ENCODE measurements at regions not wholly inside any gene's neighbourhood (a gene's known extent, or its start where the extent isn't known, plus 50 kb on each side); places are given as distances from the start of the nearest gene placed in this dataset.

DNA sequence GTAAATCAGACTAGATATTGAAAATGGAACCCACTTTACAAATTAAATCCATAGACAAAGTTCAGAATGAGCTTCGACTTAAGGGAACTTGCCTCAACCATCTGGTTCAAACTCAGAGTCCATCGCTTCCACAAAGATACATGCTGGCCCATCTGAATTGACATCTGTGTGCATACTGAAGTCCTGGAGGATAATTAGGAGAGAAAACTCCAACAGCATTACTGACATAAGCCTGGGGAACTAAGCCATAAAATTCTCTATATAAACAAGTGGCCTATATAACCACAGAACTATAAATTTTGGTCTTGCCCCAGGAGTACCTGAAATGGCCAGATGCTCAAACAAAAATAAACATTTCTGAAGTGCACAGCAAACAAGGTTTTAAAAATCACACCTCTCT is 94.4 kb downstream of the IZUMO3 start:
- peaks cover 3% of the 10 kb centered on the region for H3K9me3 ChIP-seq (ENCODE audit: low read length)
- no peak for DNase-seq
- Mint-ChIP-seq H3K4me1 (no peaks in the 10 kb centered on the region), H3K9me3 (peaks cover 2 to 32% (median 15%) of the 10 kb centered on the region in 5 donors), H3K27ac (no peak overlapping the region), H3K36me3 (no peaks in the 10 kb centered on the region), H3K27me3 (no peaks in the 10 kb centered on the region), H3K4me3 (no peak overlapping the region)
- POLR2A ChIA-PET = no interaction called here
- no peaks in the 10 kb centered on the region for H3K4me1 ChIP-seq (ENCODE audit: insufficient read depth, low read length)
- CTCF ChIA-PET = no interaction called here
- H3K27me3 ChIP-seq (ENCODE audit: insufficient read depth, low read length, poor library complexity, severe bottlenecking) = no peaks in the 10 kb centered on the region
- H3K4me3 ChIP-seq (ENCODE audit: low read length) = no peak overlapping the region
- H3K27ac ChIP-seq (ENCODE audit: low read depth, low read length) = no peak overlapping the region
- H3K36me3 ChIP-seq (ENCODE audit: insufficient read depth, low read length) = no peaks in the 10 kb centered on the region

GRCh38 chr9:24449976-24450375 is 95.7 kb downstream of the IZUMO3 start:
- no peak overlapping the region for H3K4me3 Mint-ChIP-seq
- H3K27me3 ChIP-seq (ENCODE audit: insufficient read depth, low read length, poor library complexity, severe bottlenecking) = no peaks in the 10 kb centered on the region
- H3K36me3 ChIP-seq (ENCODE audit: insufficient read depth, low read length) = no peaks in the 10 kb centered on the region
- no peak for DNase-seq
- no peak overlapping the region for H3K27ac Mint-ChIP-seq
- H3K36me3 Mint-ChIP-seq = no peaks in the 10 kb centered on the region
- POLR2A ChIA-PET = no interaction called here
- CTCF ChIA-PET = no interaction called here
- H3K4me1 ChIP-seq (ENCODE audit: insufficient read depth, low read length) = no peaks in the 10 kb centered on the region
- H3K4me3 ChIP-seq (ENCODE audit: low read length) = no peak overlapping the region
- peaks cover 4 to 37% (median 19%) of the 10 kb centered on the region in 5 donors for H3K9me3 Mint-ChIP-seq
- no peaks in the 10 kb centered on the region for H3K4me1 Mint-ChIP-seq
- H3K27me3 Mint-ChIP-seq = no peaks in the 10 kb centered on the region
- peaks cover 3% of the 10 kb centered on the region for H3K9me3 ChIP-seq (ENCODE audit: low read length)
- no peak overlapping the region for H3K27ac ChIP-seq (ENCODE audit: low read depth, low read length)

GRCh38 chr9:24439456-24439855 is 106.2 kb downstream of the IZUMO3 start:
- no peak overlapping the region for H3K4me3 Mint-ChIP-seq
- Histone ChIP-seq H3K9me3 (ENCODE audit: low read length) (no peaks in the 10 kb centered on the region), H3K4me1 (ENCODE audit: insufficient read depth, low read length) (no peaks in the 10 kb centered on the region), H3K36me3 (ENCODE audit: insufficient read depth, low read length) (no peaks in the 10 kb centered on the region), H3K27me3 (ENCODE audit: insufficient read depth, low read length, poor library complexity, severe bottlenecking) (no peaks in the 10 kb centered on the region), H3K4me3 (ENCODE audit: low read length) (no peak overlapping the region), H3K27ac (ENCODE audit: low read depth, low read length) (no peak overlapping the region)
- H3K36me3 Mint-ChIP-seq = no peaks in the 10 kb centered on the region
- no peak for DNase-seq
- no peak overlapping the region for H3K27ac Mint-ChIP-seq
- ChIA-PET CTCF (no interaction called here), POLR2A (no interaction called here)
- H3K27me3 Mint-ChIP-seq = no peaks in the 10 kb centered on the region
- no peaks in the 10 kb centered on the region for H3K4me1 Mint-ChIP-seq
- peaks cover 9 to 32% (median 23%) of the 10 kb centered on the region in 5 donors for H3K9me3 Mint-ChIP-seq

DNA sequence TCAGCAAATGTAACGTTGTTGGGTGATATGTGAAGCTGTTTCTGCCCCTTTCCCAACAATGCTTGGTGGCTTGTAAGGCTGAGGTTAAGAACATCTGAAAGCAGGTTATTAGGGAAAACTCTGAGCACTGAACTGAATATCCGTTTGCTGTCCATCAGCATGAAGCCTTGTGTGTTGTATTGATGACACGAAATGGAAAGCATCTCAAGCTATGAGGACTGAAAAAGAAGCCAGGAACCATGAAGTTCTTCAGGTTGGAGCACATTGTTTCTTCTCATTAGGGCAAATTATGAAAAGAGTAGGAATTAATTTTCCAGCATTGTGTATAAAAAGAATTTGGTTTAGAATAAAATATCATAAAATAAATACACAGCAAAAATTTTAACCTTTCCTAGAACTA is 106.8 kb downstream of the IZUMO3 start:
- ChIA-PET POLR2A (no interaction called here), CTCF (no interaction called here)
- no peaks in the 10 kb centered on the region for H3K4me1 ChIP-seq (ENCODE audit: insufficient read depth, low read length)
- no peak overlapping the region for H3K4me3 ChIP-seq (ENCODE audit: low read length)
- no peaks in the 10 kb centered on the region for H3K4me1 Mint-ChIP-seq
- peaks cover 8 to 31% (median 25%) of the 10 kb centered on the region in 5 donors for H3K9me3 Mint-ChIP-seq
- H3K27ac Mint-ChIP-seq = no peak overlapping the region
- no peak overlapping the region for H3K4me3 Mint-ChIP-seq
- no peak overlapping the region for H3K27ac ChIP-seq (ENCODE audit: low read depth, low read length)
- no peak for DNase-seq
- H3K27me3 ChIP-seq (ENCODE audit: insufficient read depth, low read length, poor library complexity, severe bottlenecking) = no peaks in the 10 kb centered on the region
- no peaks in the 10 kb centered on the region for H3K36me3 Mint-ChIP-seq
- H3K9me3 ChIP-seq (ENCODE audit: low read length) = no peaks in the 10 kb centered on the region
- H3K36me3 ChIP-seq (ENCODE audit: insufficient read depth, low read length) = no peaks in the 10 kb centered on the region
- H3K27me3 Mint-ChIP-seq = no peaks in the 10 kb centered on the region

DNA sequence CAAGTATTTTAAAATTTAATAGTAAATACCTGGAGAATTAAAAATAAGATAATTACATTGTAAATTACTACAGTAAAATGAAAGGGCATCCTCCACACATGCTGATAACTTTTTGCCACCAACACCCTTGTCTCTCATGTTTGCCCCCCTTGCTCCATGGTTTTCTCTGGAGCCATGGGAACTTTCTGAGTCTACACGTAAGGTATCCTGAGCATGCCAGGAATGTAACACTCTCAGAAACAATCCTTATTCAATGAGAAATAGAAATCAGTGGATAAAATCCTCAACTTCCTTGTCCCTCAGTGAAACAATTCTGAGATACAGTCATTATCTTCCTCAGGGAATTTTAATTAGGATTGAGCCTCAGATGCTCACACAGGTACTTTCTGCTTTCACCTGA is 108.9 kb downstream of the IZUMO3 start:
- no peak for DNase-seq

DNA sequence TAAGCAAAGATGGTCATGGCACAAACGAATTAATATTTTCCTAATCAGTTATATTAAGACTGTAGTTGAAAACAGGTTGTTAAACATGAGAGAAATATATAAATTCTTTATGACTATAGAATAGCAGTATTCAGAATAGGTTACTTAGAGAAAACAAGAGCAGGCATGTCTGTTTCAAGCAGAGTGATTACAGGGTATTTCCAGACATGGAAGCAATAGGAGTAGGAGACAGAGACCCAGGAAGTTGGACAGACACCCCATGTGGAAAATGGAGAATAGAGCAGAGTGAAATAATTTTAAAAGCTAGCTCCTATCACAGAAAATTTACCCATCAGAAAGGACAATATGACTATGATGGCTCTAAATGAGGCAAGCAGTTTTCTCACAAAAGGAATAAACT is 111.5 kb downstream of the IZUMO3 start:
- Mint-ChIP-seq H3K27me3 (no peaks in the 10 kb centered on the region), H3K9me3 (peaks cover 6 to 31% (median 7%) of the 10 kb centered on the region in 5 donors), H3K36me3 (no peaks in the 10 kb centered on the region), H3K4me1 (no peaks in the 10 kb centered on the region), H3K27ac (no peak overlapping the region), H3K4me3 (no peak overlapping the region)
- CTCF ChIA-PET = no interaction called here
- no peaks in the 10 kb centered on the region for H3K27me3 ChIP-seq (ENCODE audit: insufficient read depth, low read length, poor library complexity, severe bottlenecking)
- H3K27ac ChIP-seq (ENCODE audit: low read depth, low read length) = no peak overlapping the region
- DNase-seq = no peak
- no peaks in the 10 kb centered on the region for H3K4me1 ChIP-seq (ENCODE audit: insufficient read depth, low read length)
- POLR2A ChIA-PET = no interaction called here
- no peaks in the 10 kb centered on the region for H3K9me3 ChIP-seq (ENCODE audit: low read length)
- no peak overlapping the region for H3K4me3 ChIP-seq (ENCODE audit: low read length)
- no peaks in the 10 kb centered on the region for H3K36me3 ChIP-seq (ENCODE audit: insufficient read depth, low read length)

More for the DNA sequence above, 108.9 kb downstream of the IZUMO3 start:
- no peaks in the 10 kb centered on the region for H3K36me3 ChIP-seq (ENCODE audit: insufficient read depth, low read length)
- H3K4me1 ChIP-seq (ENCODE audit: insufficient read depth, low read length) = no peaks in the 10 kb centered on the region
- no peak overlapping the region for H3K27ac ChIP-seq (ENCODE audit: low read depth, low read length)
- Mint-ChIP-seq H3K9me3 (peaks cover 10 to 35% (median 15%) of the 10 kb centered on the region in 5 donors), H3K27ac (no peak overlapping the region), H3K4me1 (no peaks in the 10 kb centered on the region), H3K4me3 (no peak overlapping the region), H3K27me3 (no peaks in the 10 kb centered on the region), H3K36me3 (no peaks in the 10 kb centered on the region)
- H3K9me3 ChIP-seq (ENCODE audit: low read length) = no peaks in the 10 kb centered on the region
- ChIA-PET POLR2A (no interaction called here), CTCF (no interaction called here)
- no peak overlapping the region for H3K4me3 ChIP-seq (ENCODE audit: low read length)
- no peaks in the 10 kb centered on the region for H3K27me3 ChIP-seq (ENCODE audit: insufficient read depth, low read length, poor library complexity, severe bottlenecking)

DNA sequence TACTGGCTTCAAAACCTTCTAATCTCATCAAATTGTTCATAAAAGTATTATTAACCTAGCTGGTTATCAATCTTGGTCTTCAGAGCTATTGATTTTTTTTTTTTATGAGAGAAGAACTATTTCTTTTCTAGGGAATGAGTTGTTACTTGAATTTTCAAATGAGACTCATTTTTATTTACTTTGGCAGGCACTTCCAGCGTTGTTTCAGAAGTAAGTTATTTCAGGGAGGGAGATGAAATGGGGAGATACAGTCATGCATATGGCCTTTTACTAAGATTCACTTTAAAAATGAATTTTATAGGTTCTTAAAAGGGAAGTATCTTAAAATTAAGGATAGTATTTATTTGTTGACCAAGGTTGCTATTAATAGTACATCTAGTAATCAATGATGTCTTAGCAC is 129.6 kb downstream of the IZUMO3 start:
- ChIA-PET CTCF (no interaction called here), POLR2A (no interaction called here)
- peaks cover 5 to 39% (median 17%) of the 10 kb centered on the region in 5 donors for H3K9me3 Mint-ChIP-seq
- H3K36me3 ChIP-seq (ENCODE audit: insufficient read depth, low read length) = no peaks in the 10 kb centered on the region
- no peaks in the 10 kb centered on the region for H3K9me3 ChIP-seq (ENCODE audit: low read length)
- no peak overlapping the region for H3K27ac ChIP-seq (ENCODE audit: low read depth, low read length)
- no peak overlapping the region for H3K4me3 ChIP-seq (ENCODE audit: low read length)
- DNase-seq = no peak
- H3K27me3 Mint-ChIP-seq = no peaks in the 10 kb centered on the region
- no peaks in the 10 kb centered on the region for H3K27me3 ChIP-seq (ENCODE audit: insufficient read depth, low read length, poor library complexity, severe bottlenecking)
- no peak overlapping the region for H3K27ac Mint-ChIP-seq
- H3K4me1 ChIP-seq (ENCODE audit: insufficient read depth, low read length) = no peaks in the 10 kb centered on the region
- H3K36me3 Mint-ChIP-seq = no peaks in the 10 kb centered on the region
- H3K4me1 Mint-ChIP-seq = no peaks in the 10 kb centered on the region
- no peak overlapping the region for H3K4me3 Mint-ChIP-seq

- no peak overlapping the region for H3K4me3 Mint-ChIP-seq
- H3K27ac Mint-ChIP-seq = no peak overlapping the region
- H3K27me3 Mint-ChIP-seq = no peaks in the 10 kb centered on the region
Measured at GRCh38 chr9:24413651-24414050, 132.0 kb downstream of the IZUMO3 start.

GRCh38 chr9:24398466-24398865 is 147.2 kb downstream of the IZUMO3 start:
- no peaks in the 10 kb centered on the region for H3K4me1 ChIP-seq (ENCODE audit: insufficient read depth, low read length)
- no peak overlapping the region for H3K27ac ChIP-seq (ENCODE audit: low read depth, low read length)
- H3K9me3 Mint-ChIP-seq = peaks cover 5 to 26% (median 12%) of the 10 kb centered on the region in 5 donors
- H3K4me3 ChIP-seq (ENCODE audit: low read length) = no peak overlapping the region
- no peaks in the 10 kb centered on the region for H3K4me1 Mint-ChIP-seq
- no peaks in the 10 kb centered on the region for H3K27me3 ChIP-seq (ENCODE audit: insufficient read depth, low read length, poor library complexity, severe bottlenecking)
- CTCF ChIA-PET = no interaction called here
- H3K9me3 ChIP-seq (ENCODE audit: low read length) = no peaks in the 10 kb centered on the region
- POLR2A ChIA-PET = no interaction called here
- H3K36me3 Mint-ChIP-seq = peaks cover 0 to 1% (median 0%) of the 10 kb centered on the region in 3 donors
- H3K27ac Mint-ChIP-seq = no peak overlapping the region
- H3K27me3 Mint-ChIP-seq = no peaks in the 10 kb centered on the region
- no peak for DNase-seq
- H3K4me3 Mint-ChIP-seq = no peak overlapping the region
- H3K36me3 ChIP-seq (ENCODE audit: insufficient read depth, low read length) = no peaks in the 10 kb centered on the region

More at GRCh38 chr9:24413651-24414050, 132.0 kb downstream of the IZUMO3 start:
- H3K27ac ChIP-seq (ENCODE audit: low read depth, low read length) = no peak overlapping the region
- no peaks in the 10 kb centered on the region for H3K36me3 ChIP-seq (ENCODE audit: insufficient read depth, low read length)
- no peaks in the 10 kb centered on the region for H3K4me1 ChIP-seq (ENCODE audit: insufficient read depth, low read length)
- H3K4me3 ChIP-seq (ENCODE audit: low read length) = no peak overlapping the region
- no peak for DNase-seq
- ChIA-PET POLR2A (no interaction called here), CTCF (no interaction called here)
- H3K27me3 ChIP-seq (ENCODE audit: insufficient read depth, low read length, poor library complexity, severe bottlenecking) = no peaks in the 10 kb centered on the region
- no peaks in the 10 kb centered on the region for H3K9me3 ChIP-seq (ENCODE audit: low read length)
- no peaks in the 10 kb centered on the region for H3K36me3 Mint-ChIP-seq
- H3K4me1 Mint-ChIP-seq = no peaks in the 10 kb centered on the region
- H3K9me3 Mint-ChIP-seq = peaks cover 10 to 37% (median 16%) of the 10 kb centered on the region in 5 donors

Measured in CD8-positive, alpha-beta memory T cell (primary cell).